CD14-positive monocyte (primary cell): ENCODE measurements at regions not wholly inside any gene's neighbourhood (a gene's known extent, or its start where the extent isn't known, plus 50 kb on each side); places are given as distances from the start of the nearest gene placed in this dataset.

Experiments used
- DNase-seq, 3 donors: peaks; one replicate each; pipeline ENCODE4 v3.0.0-alpha.2; 2011 to 2022
- H2AFZ ChIP-seq: 2 replicates; pipeline ENCODE4 v1.6.0; 2012; ENCODE audit warnings: mild to moderate bottlenecking, low read depth, low read length, inconsistent platforms; ENCODE audit not compliant: insufficient read depth, poor library complexity, severe bottlenecking
- H3K27ac ChIP-seq, 2 donors: 1 replicate in 1 of 2; 2 replicates in 1 of 2; pipeline ENCODE4 v1.5.1; 2012 to 2013; ENCODE audit warnings: low read length in 2 of 2, control low read depth in 1 of 2, inconsistent platforms in 1 of 2, low read depth in 1 of 2, mild to moderate bottlenecking in 1 of 2
- H3K27me3 ChIP-seq, 2 donors: one replicate each; pipeline versions ENCODE4 v1.6.0 to v1.6.1; 2011 to 2013; ENCODE audit warnings: low read length in 2 of 2; ENCODE audit not compliant: control insufficient read depth in 2 of 2, insufficient read depth in 2 of 2
- H3K36me3 ChIP-seq, 2 donors: replicated peaks in 1 of 2; 1 replicate in 1 of 2; 2 replicates in 1 of 2; pipeline versions ENCODE4 v1.5.1 to v1.6.1; 2012 to 2013; ENCODE audit warnings: low read length in 2 of 2, control low read depth in 1 of 2, inconsistent platforms in 1 of 2, mild to moderate bottlenecking in 1 of 2; ENCODE audit not compliant: insufficient read depth in 2 of 2, control insufficient read depth in 1 of 2
- H3K4me1 ChIP-seq, 2 donors: 1 replicate in 1 of 2; 2 replicates in 1 of 2; pipeline versions ENCODE4 v1.5.1 to v1.6.1; 2012 to 2013; ENCODE audit warnings: low read length in 2 of 2, control low read depth in 1 of 2, inconsistent platforms in 1 of 2, mild to moderate bottlenecking in 1 of 2, moderate library complexity in 1 of 2; ENCODE audit not compliant: insufficient read depth in 2 of 2, control insufficient read depth in 1 of 2
- H3K4me2 ChIP-seq: replicated peaks from 2 replicates; pipeline ENCODE3; 2012; ENCODE audit warnings: low read length, moderate library complexity, mild to moderate bottlenecking; ENCODE audit not compliant: poor library complexity, severe bottlenecking; ENCODE audit errors: extremely low read depth
- H3K4me3 ChIP-seq, 3 experiments: fragments of 200-600 bp in 1 of 3; sonication (generic) in 1 of 3; replicated peaks in 1 of 3; 1 replicate in 2 of 3; 2 replicates in 1 of 3; pipeline ENCODE4 v1.5.1; 2011 to 2013; ENCODE audit warnings: low read length in 3 of 3, mild to moderate bottlenecking in 3 of 3, control low read depth in 2 of 3, low read depth in 2 of 3, inconsistent platforms in 1 of 3, moderate library complexity in 1 of 3
- H3K79me2 ChIP-seq: 2 replicates; pipeline ENCODE4 v1.6.0; 2012; ENCODE audit warnings: mild to moderate bottlenecking, control low read depth, inconsistent platforms, low read length, moderate library complexity; ENCODE audit not compliant: insufficient read depth
- H3K9ac ChIP-seq: 2 replicates; pipeline ENCODE4 v1.6.0; 2017; ENCODE audit warnings: low read length, mild to moderate bottlenecking; ENCODE audit not compliant: insufficient read depth, poor library complexity, severe bottlenecking
- H3K9me3 ChIP-seq, 2 donors: replicated peaks in 1 of 2; 1 replicate in 1 of 2; 2 replicates in 1 of 2; pipeline versions ENCODE4 v1.5.1 to v1.6.1; 2012 to 2013; ENCODE audit warnings: low read length in 2 of 2, control low read depth in 1 of 2; ENCODE audit not compliant: control insufficient read depth in 1 of 2, insufficient read depth in 1 of 2
- H4K20me1 ChIP-seq: 2 replicates; pipeline ENCODE4 v1.6.0; 2012; ENCODE audit warnings: mild to moderate bottlenecking, low read length, control low read depth, moderate library complexity; ENCODE audit not compliant: insufficient read depth
- H3K27ac Mint-ChIP-seq, 7 donors: one replicate each; pipeline ENCODE4 v1.8.0; 2020; ENCODE audit warnings: mild to moderate bottlenecking in 7 of 7, mixed read lengths in 7 of 7, moderate library complexity in 6 of 7, inconsistent platforms in 2 of 7
- H3K27me3 Mint-ChIP-seq, 3 donors: one replicate each; pipeline ENCODE4 v1.8.0; 2021 to 2022; ENCODE audit warnings: low read depth in 3 of 3, mild to moderate bottlenecking in 3 of 3, mixed read lengths in 3 of 3, moderate library complexity in 3 of 3, inconsistent platforms in 1 of 3
- H3K36me3 Mint-ChIP-seq, 2 donors: one replicate each; pipeline ENCODE4 v1.8.0; 2020; ENCODE audit warnings: mixed read lengths in 2 of 2, inconsistent platforms in 1 of 2, mild to moderate bottlenecking in 1 of 2
- H3K4me1 Mint-ChIP-seq: one replicate; pipeline ENCODE4 v1.8.0; 2020; ENCODE audit warnings: mild to moderate bottlenecking, mixed read lengths
- H3K4me3 Mint-ChIP-seq, 2 donors: one replicate each; pipeline ENCODE4 v1.8.0; 2020; ENCODE audit warnings: mild to moderate bottlenecking in 2 of 2, mixed read lengths in 2 of 2, moderate library complexity in 1 of 2
- H3K9me3 Mint-ChIP-seq, 7 donors: one replicate each; pipeline ENCODE4 v1.8.0; 2020 to 2022; ENCODE audit warnings: mixed read lengths in 7 of 7, mild to moderate bottlenecking in 6 of 7, moderate library complexity in 6 of 7, inconsistent platforms in 2 of 7
- CTCF ChIP-seq: fragments of 200-600 bp; IDR thresholded peaks from one replicate; pipeline ENCODE4 v1.8.0; 2022; ENCODE audit warnings: antibody characterized with exemption, mild to moderate bottlenecking
- WGBS: methylation state at CpG from one replicate; pipeline ENCODE4 v1.1.5; 2013; ENCODE audit warnings: missing lambda C conversion rate; ENCODE audit not compliant: insufficient coverage; 5-methylcytosine and 5-hydroxymethylcytosine counted together
- intact Hi-C, 2 donors: fragments of 100-400 bp; cut with micrococcal nuclease; formaldehyde crosslinking; loops; one replicate each; pipeline versions ENCODE4 v1.15.0 to v1.15.1; 2023

GRCh38 chr2:15760232-15760910, 168.7 kb downstream of the DDX1 start:
- peaks cover 7 to 13% (median 8%) of the 10 kb centered on the region in 7 donors for H3K9me3 Mint-ChIP-seq
- WGBS = 33% methylated on average over 3 of the region's 7 CpGs

GRCh38 chr2:15761056-15761455, 169.4 kb downstream of the DDX1 start:
- no peak overlapping the region for H3K4me3 Mint-ChIP-seq
- Histone ChIP-seq H3K4me1 (no peaks in the 10 kb centered on the region), H3K27ac (no peak overlapping the region), H3K36me3 (no peaks in the 10 kb centered on the region), H3K79me2 (no peaks in the 10 kb centered on the region), H3K4me2 (no peak overlapping the region), H4K20me1 (no peaks in the 10 kb centered on the region), H2AFZ (no peak overlapping the region), H3K9ac (no peak overlapping the region), H3K9me3 (peaks cover 0 to 11% of the 10 kb centered on the region in 2 donors), H3K27me3 (no peaks in the 10 kb centered on the region), H3K4me3 (no peak overlapping the region)
- no peaks in the 10 kb centered on the region for H3K36me3 Mint-ChIP-seq
- TF ChIP-seq CTCF = no peak
- intact Hi-C loops = no loop called here
- no peaks in the 10 kb centered on the region for H3K4me1 Mint-ChIP-seq
- peaks cover 6 to 13% (median 8%) of the 10 kb centered on the region in 7 donors for H3K9me3 Mint-ChIP-seq
- DNase-seq = no peak
- 93% methylated on average over 3 of the region's 6 CpGs for WGBS
- peaks cover 0 to 2% (median 1%) of the 10 kb centered on the region in 3 donors for H3K27me3 Mint-ChIP-seq
- H3K27ac Mint-ChIP-seq = no peak overlapping the region

More at GRCh38 chr2:15760232-15760910, 168.7 kb downstream of the DDX1 start:
- Histone ChIP-seq H4K20me1 (no peaks in the 10 kb centered on the region), H3K4me3 (no peak overlapping the region), H3K4me1 (no peaks in the 10 kb centered on the region), H3K79me2 (no peaks in the 10 kb centered on the region), H3K4me2 (no peak overlapping the region), H3K27ac (no peak overlapping the region), H2AFZ (no peak overlapping the region), H3K9ac (no peak overlapping the region), H3K9me3 (peaks cover 0 to 11% of the 10 kb centered on the region in 2 donors), H3K27me3 (no peaks in the 10 kb centered on the region), H3K36me3 (no peaks in the 10 kb centered on the region)
- H3K27me3 Mint-ChIP-seq = peaks cover 0 to 2% (median 1%) of the 10 kb centered on the region in 3 donors
- no peaks in the 10 kb centered on the region for H3K4me1 Mint-ChIP-seq
- intact Hi-C loops = no loop called here
- no peak for TF ChIP-seq CTCF
- H3K36me3 Mint-ChIP-seq = no peaks in the 10 kb centered on the region
- no peak for DNase-seq
- H3K27ac Mint-ChIP-seq = no peak overlapping the region
- H3K4me3 Mint-ChIP-seq = no peak overlapping the region
